ENCODE measurements at regions not wholly inside any gene's neighbourhood (a gene's known extent, or its start where the extent isn't known, plus 50 kb on each side); places are given as distances from the start of the nearest gene placed in this dataset.

DNA sequence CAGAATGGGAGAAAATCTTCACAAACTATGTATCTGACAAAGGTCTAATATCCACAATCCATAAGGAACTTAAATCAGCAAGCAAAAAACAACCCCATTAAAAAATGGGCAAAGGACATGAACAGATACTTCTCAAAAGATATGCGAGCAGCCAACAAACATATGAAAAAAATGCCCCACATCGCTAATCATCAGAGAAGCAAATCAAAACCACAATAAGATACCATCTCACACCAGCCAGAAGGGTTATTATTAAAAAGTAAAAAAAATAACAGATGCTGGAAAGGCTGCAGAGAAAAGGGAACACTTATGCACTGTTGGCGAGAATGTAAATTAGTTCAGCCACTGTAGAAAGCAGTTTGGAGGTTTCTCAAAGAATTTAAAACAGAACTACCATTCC is 80.2 kb upstream of the ATP11B start:
- TF ChIP-seq, protein P1, sequence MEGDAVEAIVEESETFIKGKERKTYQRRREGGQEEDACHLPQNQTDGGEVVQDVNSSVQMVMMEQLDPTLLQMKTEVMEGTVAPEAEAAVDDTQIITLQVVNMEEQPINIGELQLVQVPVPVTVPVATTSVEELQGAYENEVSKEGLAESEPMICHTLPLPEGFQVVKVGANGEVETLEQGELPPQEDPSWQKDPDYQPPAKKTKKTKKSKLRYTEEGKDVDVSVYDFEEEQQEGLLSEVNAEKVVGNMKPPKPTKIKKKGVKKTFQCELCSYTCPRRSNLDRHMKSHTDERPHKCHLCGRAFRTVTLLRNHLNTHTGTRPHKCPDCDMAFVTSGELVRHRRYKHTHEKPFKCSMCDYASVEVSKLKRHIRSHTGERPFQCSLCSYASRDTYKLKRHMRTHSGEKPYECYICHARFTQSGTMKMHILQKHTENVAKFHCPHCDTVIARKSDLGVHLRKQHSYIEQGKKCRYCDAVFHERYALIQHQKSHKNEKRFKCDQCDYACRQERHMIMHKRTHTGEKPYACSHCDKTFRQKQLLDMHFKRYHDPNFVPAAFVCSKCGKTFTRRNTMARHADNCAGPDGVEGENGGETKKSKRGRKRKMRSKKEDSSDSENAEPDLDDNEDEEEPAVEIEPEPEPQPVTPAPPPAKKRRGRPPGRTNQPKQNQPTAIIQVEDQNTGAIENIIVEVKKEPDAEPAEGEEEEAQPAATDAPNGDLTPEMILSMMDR (IDR thresholded peaks at IDR 0.05): no peak
- TF ChIP-seq, protein P2, sequence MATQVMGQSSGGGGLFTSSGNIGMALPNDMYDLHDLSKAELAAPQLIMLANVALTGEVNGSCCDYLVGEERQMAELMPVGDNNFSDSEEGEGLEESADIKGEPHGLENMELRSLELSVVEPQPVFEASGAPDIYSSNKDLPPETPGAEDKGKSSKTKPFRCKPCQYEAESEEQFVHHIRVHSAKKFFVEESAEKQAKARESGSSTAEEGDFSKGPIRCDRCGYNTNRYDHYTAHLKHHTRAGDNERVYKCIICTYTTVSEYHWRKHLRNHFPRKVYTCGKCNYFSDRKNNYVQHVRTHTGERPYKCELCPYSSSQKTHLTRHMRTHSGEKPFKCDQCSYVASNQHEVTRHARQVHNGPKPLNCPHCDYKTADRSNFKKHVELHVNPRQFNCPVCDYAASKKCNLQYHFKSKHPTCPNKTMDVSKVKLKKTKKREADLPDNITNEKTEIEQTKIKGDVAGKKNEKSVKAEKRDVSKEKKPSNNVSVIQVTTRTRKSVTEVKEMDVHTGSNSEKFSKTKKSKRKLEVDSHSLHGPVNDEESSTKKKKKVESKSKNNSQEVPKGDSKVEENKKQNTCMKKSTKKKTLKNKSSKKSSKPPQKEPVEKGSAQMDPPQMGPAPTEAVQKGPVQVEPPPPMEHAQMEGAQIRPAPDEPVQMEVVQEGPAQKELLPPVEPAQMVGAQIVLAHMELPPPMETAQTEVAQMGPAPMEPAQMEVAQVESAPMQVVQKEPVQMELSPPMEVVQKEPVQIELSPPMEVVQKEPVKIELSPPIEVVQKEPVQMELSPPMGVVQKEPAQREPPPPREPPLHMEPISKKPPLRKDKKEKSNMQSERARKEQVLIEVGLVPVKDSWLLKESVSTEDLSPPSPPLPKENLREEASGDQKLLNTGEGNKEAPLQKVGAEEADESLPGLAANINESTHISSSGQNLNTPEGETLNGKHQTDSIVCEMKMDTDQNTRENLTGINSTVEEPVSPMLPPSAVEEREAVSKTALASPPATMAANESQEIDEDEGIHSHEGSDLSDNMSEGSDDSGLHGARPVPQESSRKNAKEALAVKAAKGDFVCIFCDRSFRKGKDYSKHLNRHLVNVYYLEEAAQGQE (IDR thresholded peaks at IDR 0.05; ENCODE audit: insufficient read depth in 1 of 2, low read depth in 2 of 2, low read length in 1 of 2): no peak

All from Panc1 (cell line).